HL-60 (cell line): ENCODE measurements at regions not wholly inside any gene's neighbourhood (a gene's known extent, or its start where the extent isn't known, plus 50 kb on each side); places are given as distances from the start of the nearest gene placed in this dataset.

Source experiments
- GABPA ChIP-seq: IDR thresholded peaks from 2 replicates; pipeline ENCODE4 v1.6.1; 2012; ENCODE audit warnings: low read depth
- POLR2AphosphoS5 ChIP-seq: IDR thresholded peaks from 2 replicates; pipeline ENCODE4 v1.6.1; 2012; ENCODE audit warnings: low read depth
- TF ChIP-seq, protein P1 (sequence below): IDR thresholded peaks from one replicate; pipeline ENCODE4 v1.5.1; 2011; ENCODE audit warnings: low read length, control low read depth, inconsistent platforms; ENCODE audit not compliant: insufficient read depth
- TF ChIP-seq, protein P2 (sequence below): IDR thresholded peaks from 2 replicates; pipeline ENCODE4 v1.6.1; 2012; ENCODE audit warnings: low read depth; ENCODE audit not compliant: insufficient replicate concordance

DNA sequence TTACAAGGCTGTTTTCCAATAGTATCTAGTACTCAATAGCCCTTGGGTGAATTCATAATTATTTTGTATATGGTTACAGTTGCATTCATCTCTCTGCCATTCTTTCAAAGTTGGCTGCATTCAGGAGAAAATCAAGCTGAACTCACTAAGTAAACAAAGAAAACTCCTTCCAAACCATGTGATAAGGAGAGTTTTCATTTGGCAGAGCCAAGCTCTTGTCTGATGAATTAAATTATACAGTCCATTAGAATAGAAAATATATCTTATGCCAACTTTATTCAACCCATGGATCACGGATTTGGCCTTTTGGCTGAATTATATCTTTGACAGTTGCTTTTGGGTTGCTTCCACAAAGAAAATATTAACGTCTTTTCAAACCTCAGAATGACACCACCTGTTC, 272.3 kb upstream of the ROBO1 start:
- TF ChIP-seq, protein P1, sequence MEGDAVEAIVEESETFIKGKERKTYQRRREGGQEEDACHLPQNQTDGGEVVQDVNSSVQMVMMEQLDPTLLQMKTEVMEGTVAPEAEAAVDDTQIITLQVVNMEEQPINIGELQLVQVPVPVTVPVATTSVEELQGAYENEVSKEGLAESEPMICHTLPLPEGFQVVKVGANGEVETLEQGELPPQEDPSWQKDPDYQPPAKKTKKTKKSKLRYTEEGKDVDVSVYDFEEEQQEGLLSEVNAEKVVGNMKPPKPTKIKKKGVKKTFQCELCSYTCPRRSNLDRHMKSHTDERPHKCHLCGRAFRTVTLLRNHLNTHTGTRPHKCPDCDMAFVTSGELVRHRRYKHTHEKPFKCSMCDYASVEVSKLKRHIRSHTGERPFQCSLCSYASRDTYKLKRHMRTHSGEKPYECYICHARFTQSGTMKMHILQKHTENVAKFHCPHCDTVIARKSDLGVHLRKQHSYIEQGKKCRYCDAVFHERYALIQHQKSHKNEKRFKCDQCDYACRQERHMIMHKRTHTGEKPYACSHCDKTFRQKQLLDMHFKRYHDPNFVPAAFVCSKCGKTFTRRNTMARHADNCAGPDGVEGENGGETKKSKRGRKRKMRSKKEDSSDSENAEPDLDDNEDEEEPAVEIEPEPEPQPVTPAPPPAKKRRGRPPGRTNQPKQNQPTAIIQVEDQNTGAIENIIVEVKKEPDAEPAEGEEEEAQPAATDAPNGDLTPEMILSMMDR, result no peak
- TF ChIP-seq GABPA, result no peak
- no peak for TF ChIP-seq POLR2AphosphoS5
- TF ChIP-seq, protein P2, sequence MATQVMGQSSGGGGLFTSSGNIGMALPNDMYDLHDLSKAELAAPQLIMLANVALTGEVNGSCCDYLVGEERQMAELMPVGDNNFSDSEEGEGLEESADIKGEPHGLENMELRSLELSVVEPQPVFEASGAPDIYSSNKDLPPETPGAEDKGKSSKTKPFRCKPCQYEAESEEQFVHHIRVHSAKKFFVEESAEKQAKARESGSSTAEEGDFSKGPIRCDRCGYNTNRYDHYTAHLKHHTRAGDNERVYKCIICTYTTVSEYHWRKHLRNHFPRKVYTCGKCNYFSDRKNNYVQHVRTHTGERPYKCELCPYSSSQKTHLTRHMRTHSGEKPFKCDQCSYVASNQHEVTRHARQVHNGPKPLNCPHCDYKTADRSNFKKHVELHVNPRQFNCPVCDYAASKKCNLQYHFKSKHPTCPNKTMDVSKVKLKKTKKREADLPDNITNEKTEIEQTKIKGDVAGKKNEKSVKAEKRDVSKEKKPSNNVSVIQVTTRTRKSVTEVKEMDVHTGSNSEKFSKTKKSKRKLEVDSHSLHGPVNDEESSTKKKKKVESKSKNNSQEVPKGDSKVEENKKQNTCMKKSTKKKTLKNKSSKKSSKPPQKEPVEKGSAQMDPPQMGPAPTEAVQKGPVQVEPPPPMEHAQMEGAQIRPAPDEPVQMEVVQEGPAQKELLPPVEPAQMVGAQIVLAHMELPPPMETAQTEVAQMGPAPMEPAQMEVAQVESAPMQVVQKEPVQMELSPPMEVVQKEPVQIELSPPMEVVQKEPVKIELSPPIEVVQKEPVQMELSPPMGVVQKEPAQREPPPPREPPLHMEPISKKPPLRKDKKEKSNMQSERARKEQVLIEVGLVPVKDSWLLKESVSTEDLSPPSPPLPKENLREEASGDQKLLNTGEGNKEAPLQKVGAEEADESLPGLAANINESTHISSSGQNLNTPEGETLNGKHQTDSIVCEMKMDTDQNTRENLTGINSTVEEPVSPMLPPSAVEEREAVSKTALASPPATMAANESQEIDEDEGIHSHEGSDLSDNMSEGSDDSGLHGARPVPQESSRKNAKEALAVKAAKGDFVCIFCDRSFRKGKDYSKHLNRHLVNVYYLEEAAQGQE, result no peak
